Right lobe of liver (tissue), 4 donors: ENCODE measurements at regions not wholly inside any gene's neighbourhood (a gene's known extent, or its start where the extent isn't known, plus 50 kb on each side); places are given as distances from the start of the nearest gene placed in this dataset.

ENCODE experiments used
- POLR2A ChIP-seq: fragments of 450-650 bp; IDR thresholded peaks from one replicate; pipeline ENCODE4 v1.6.1; 2017; ENCODE audit warnings: antibody characterized with exemption, mild to moderate bottlenecking
- TF ChIP-seq, protein P1 (sequence below), 4 donors: fragments of 200-600 bp in 3 of 4; fragments of 450-650 bp in 1 of 4; IDR thresholded peaks; one replicate each; pipeline versions ENCODE4 v1.5.1 to v1.8.0; 2016 to 2022; ENCODE audit warnings: antibody characterized with exemption in 4 of 4, mild to moderate bottlenecking in 2 of 4
- donor health status: DM: no; HTN: no; CAD: no.
- donor health status: DM: no; HTN: no; CAD: no.
- donor health status: DM: no; HTN: yes; CAD: no.

DNA sequence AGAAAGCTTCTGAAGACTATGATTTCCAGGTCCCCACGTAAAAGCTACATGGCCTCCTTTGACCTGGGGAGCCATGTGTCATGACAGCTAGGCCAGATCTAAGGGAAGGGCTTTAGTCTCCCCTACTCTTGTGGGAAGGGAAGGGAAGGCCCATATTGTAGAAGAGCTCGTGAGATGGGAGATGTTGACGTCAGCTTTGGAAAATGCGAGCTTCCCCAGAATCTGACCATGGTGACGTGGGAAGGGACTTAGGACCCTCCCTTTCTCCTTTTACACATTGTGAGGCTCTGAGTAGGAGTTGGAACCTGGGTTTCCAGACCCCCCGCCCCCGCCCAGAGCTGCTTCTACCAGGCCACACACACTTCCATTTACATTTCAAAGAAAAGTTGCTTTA is 165.5 kb downstream of the SYK start:
- TF ChIP-seq POLR2A: no peak
- TF ChIP-seq, protein P1, sequence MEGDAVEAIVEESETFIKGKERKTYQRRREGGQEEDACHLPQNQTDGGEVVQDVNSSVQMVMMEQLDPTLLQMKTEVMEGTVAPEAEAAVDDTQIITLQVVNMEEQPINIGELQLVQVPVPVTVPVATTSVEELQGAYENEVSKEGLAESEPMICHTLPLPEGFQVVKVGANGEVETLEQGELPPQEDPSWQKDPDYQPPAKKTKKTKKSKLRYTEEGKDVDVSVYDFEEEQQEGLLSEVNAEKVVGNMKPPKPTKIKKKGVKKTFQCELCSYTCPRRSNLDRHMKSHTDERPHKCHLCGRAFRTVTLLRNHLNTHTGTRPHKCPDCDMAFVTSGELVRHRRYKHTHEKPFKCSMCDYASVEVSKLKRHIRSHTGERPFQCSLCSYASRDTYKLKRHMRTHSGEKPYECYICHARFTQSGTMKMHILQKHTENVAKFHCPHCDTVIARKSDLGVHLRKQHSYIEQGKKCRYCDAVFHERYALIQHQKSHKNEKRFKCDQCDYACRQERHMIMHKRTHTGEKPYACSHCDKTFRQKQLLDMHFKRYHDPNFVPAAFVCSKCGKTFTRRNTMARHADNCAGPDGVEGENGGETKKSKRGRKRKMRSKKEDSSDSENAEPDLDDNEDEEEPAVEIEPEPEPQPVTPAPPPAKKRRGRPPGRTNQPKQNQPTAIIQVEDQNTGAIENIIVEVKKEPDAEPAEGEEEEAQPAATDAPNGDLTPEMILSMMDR (IDR thresholded peaks at IDR 0.05): no peak
